K562 (cell line): ENCODE measurements at regions not wholly inside any gene's neighbourhood (a gene's known extent, or its start where the extent isn't known, plus 50 kb on each side); places are given as distances from the start of the nearest gene placed in this dataset.

Experiments
- CBFA2T2 ChIP-seq: fragments of 450-650 bp; conservative IDR thresholded peaks from 2 replicates; pipeline ENCODE4 v1.6.1; 2017; ENCODE audit warnings: mild to moderate bottlenecking
- CCNT2 ChIP-seq: IDR thresholded peaks from 2 replicates; pipeline ENCODE4 v1.6.1; 2011; ENCODE audit warnings: borderline replicate concordance, low read depth, mild to moderate bottlenecking, moderate library complexity, mixed read lengths, low read length; ENCODE audit not compliant: insufficient read length; ENCODE audit errors: extremely low read depth
- FOXJ2 ChIP-seq: fragments of 200-800 bp; sonication (Bioruptor generic); IDR thresholded peaks from 2 replicates; pipeline ENCODE4 v1.6.1; 2016; ENCODE audit warnings: missing genetic modification characterization, missing compliant biosample characterization
- FOXP4 ChIP-seq: sonication (generic); formaldehyde crosslinking; IDR thresholded peaks from 2 replicates; pipeline ENCODE4 v1.8.0; 2022; ENCODE audit warnings: mild to moderate bottlenecking, missing genetic modification reagents, borderline replicate concordance
- HDAC2 ChIP-seq: fragments of 450-650 bp; IDR thresholded peaks from 2 replicates; pipeline ENCODE4 v1.6.1; 2016; ENCODE audit warnings: mild to moderate bottlenecking
- HMBOX1 ChIP-seq: sonication (generic); IDR thresholded peaks from 2 replicates; pipeline ENCODE4 v1.6.1; 2016
- MECOM ChIP-seq: fragments of 250-450 bp; sonication (Bioruptor Pico); IDR thresholded peaks from 2 replicates; pipeline ENCODE4 v1.8.0; 2022; ENCODE audit warnings: inconsistent platforms
- MEF2D ChIP-seq: conservative IDR thresholded peaks from 2 replicates; pipeline ENCODE4 v1.6.1; 2016; ENCODE audit warnings: low read depth, missing genetic modification characterization, missing compliant biosample characterization
- NCOA1 ChIP-seq: fragments of 450-650 bp; IDR thresholded peaks from 2 replicates; pipeline ENCODE4 v1.6.1; 2016; ENCODE audit warnings: low read depth
- RCOR1 ChIP-seq, 2 experiments: IDR thresholded peaks; 2 replicates each; pipeline ENCODE4 v1.6.1; 2012; ENCODE audit warnings: low read depth in 2 of 2, low read length in 2 of 2, borderline replicate concordance in 1 of 2, improper control_type of control experiment in 1 of 2
- RFX1 ChIP-seq: fragments of 450-650 bp; IDR thresholded peaks from 2 replicates; pipeline ENCODE4 v1.6.1; 2016; ENCODE audit warnings: mild to moderate bottlenecking, moderate library complexity
- SOX6 ChIP-seq: fragments of 450-650 bp; IDR thresholded peaks from 2 replicates; pipeline ENCODE4 v1.6.1; 2014; ENCODE audit warnings: mild to moderate bottlenecking
- TEAD4 ChIP-seq, 2 experiments: sonication (generic) in 1 of 2; formaldehyde crosslinking in 1 of 2; IDR thresholded peaks; 2 replicates each; pipeline versions ENCODE4 v1.6.1 to v1.8.0; 2012 to 2022; ENCODE audit warnings: borderline replicate concordance in 1 of 2, inconsistent platforms in 1 of 2, low read length in 1 of 2, mild to moderate bottlenecking in 1 of 2, missing genetic modification reagents in 1 of 2
- TRIM28 ChIP-seq: fragments of 450-650 bp; IDR thresholded peaks from 2 replicates; pipeline ENCODE4 v1.6.1; 2017
- VEZF1 ChIP-seq: fragments of 200-800 bp; sonication (Bioruptor generic); IDR thresholded peaks from 2 replicates; pipeline ENCODE4 v1.6.1; 2017; ENCODE audit warnings: missing genetic modification characterization, missing compliant biosample characterization
- XRCC4 ChIP-seq: IDR thresholded peaks from one replicate; pipeline ENCODE4 v1.6.1; 2011; ENCODE audit not compliant: insufficient read depth, insufficient read length; ENCODE audit errors: extremely low read depth
- ZBTB8A ChIP-seq: fragments of 450-650 bp; IDR thresholded peaks from 2 replicates; pipeline ENCODE4 v1.6.1; 2018; ENCODE audit warnings: mild to moderate bottlenecking, moderate library complexity; ENCODE audit not compliant: partially characterized antibody
- ZNF644 ChIP-seq: fragments of 200-800 bp; sonication (Bioruptor generic); IDR thresholded peaks from 2 replicates; pipeline ENCODE4 v1.6.1; 2016; ENCODE audit warnings: low read depth, missing genetic modification characterization, missing compliant biosample characterization
- TF ChIP-seq, protein P1 (sequence below), 2 experiments: fragments of 450-650 bp in 1 of 2; sonication (generic) in 1 of 2; formaldehyde crosslinking in 1 of 2; IDR thresholded peaks in 1 of 2; conservative IDR thresholded peaks in 1 of 2; 2 replicates each; pipeline versions ENCODE4 v1.6.1 to v1.8.1; 2016 to 2023; ENCODE audit warnings: mild to moderate bottlenecking in 2 of 2, moderate library complexity in 2 of 2, inconsistent platforms in 1 of 2, missing genetic modification reagents in 1 of 2
- TF ChIP-seq, protein P2 (sequence below): fragments of 450-650 bp; formaldehyde crosslinking; IDR thresholded peaks from 2 replicates; pipeline ENCODE4 v1.4.0; 2020; ENCODE audit warnings: mild to moderate bottlenecking, moderate library complexity

GRCh38 chr4:186832906-186833305 is 109.2 kb upstream of the FAT1 start (continued):
- peak; percentile 29; the same call in 1 of the 2 replicates for TF ChIP-seq CBFA2T2
- TF ChIP-seq HMBOX1: peak; percentile 76
- TF ChIP-seq TEAD4 (IDR thresholded peaks at IDR 0.05; ENCODE audit: low read length): peak; percentile 76; the same call in 1 of the 2 replicates
- no peak for TF ChIP-seq TEAD4 (CRISPR knock-in tag; IDR thresholded peaks at IDR 0.05; ENCODE audit: borderline replicate concordance)
- TF ChIP-seq FOXJ2: peak; percentile 98
- TF ChIP-seq, protein P1, sequence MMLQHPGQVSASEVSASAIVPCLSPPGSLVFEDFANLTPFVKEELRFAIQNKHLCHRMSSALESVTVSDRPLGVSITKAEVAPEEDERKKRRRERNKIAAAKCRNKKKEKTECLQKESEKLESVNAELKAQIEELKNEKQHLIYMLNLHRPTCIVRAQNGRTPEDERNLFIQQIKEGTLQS (IDR thresholded peaks at IDR 0.05): peak; percentile 33; the same call in 1 of the 2 replicates
- TF ChIP-seq, protein P1 (CRISPR knock-in tag; conservative IDR thresholded peaks at IDR 0.05): no peak
- no peak for TF ChIP-seq MECOM
- TF ChIP-seq VEZF1 (CRISPR knock-in tag): peak; percentile 25; the same call in 1 of the 2 replicates
- no peak for TF ChIP-seq ZBTB8A
- peak; percentile 54 for TF ChIP-seq RFX1
- TF ChIP-seq RCOR1 (IDR thresholded peaks at IDR 0.05; ENCODE audit: borderline replicate concordance in 1 of 2, low read depth in 2 of 2, low read length in 2 of 2): peak in 1 of 2 experiments; percentile 45; a peak in 1 of 4 replicates
- TF ChIP-seq FOXP4: no peak
- TF ChIP-seq CCNT2: peak; percentile 55
- peak; percentile 75; the same call in 1 of the 2 replicates for TF ChIP-seq ZNF644 (tag)
- TF ChIP-seq MEF2D (tag): 0 out of 2 replicates have a peak, but pooled peaks have one; percentile 15
- no peak for TF ChIP-seq TRIM28
- TF ChIP-seq NCOA1: no peak
- TF ChIP-seq, protein P2, sequence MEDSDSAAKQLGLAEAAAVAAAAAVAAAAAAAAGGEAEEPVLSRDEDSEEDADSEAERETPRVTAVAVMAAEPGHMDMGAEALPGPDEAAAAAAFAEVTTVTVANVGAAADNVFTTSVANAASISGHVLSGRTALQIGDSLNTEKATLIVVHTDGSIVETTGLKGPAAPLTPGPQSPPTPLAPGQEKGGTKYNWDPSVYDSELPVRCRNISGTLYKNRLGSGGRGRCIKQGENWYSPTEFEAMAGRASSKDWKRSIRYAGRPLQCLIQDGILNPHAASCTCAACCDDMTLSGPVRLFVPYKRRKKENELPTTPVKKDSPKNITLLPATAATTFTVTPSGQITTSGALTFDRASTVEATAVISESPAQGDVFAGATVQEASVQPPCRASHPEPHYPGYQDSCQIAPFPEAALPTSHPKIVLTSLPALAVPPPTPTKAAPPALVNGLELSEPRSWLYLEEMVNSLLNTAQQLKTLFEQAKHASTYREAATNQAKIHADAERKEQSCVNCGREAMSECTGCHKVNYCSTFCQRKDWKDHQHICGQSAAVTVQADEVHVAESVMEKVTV: no peak
- peak; percentile 68 for TF ChIP-seq SOX6
- no peak for TF ChIP-seq HDAC2
- no peak for TF ChIP-seq XRCC4
